ENCODE measurements at regions not wholly inside any gene's neighbourhood (a gene's known extent, or its start where the extent isn't known, plus 50 kb on each side); places are given as distances from the start of the nearest gene placed in this dataset.

DNA sequence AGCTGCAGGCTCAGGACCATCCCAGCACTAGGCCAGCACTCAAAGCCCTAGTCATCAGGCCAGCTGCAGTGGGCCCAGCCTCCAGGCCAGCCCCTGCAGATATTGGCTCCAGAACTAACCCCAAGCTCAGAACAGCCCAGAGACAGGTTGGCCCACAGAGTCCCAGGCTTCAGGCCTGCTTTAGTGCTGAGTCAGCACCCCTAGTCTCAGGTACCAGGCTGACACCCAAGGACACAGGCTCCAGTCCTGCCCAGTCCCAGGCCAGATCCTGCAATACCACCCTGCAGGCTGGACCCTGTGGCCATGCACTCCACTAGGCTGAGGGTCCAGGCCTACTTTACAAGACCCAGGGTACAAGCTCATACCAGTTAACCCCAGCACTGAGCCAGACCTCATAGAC lies 234.4 kb upstream of the GPRIN3 start:
- Histone ChIP-seq H3K36me3 (replicated peaks in 1 of 2; ENCODE audit: control extremely low read depth in 1 of 2, control insufficient read depth in 1 of 2, extremely low read depth in 1 of 2, insufficient read depth in 2 of 2, low read length in 1 of 2) (no peaks in the 10 kb centered on the region), H2AFZ (ENCODE audit: insufficient read depth, low read depth, low read length, poor library complexity, severe bottlenecking) (no peak overlapping the region), H3K4me3 (ENCODE audit: control extremely low read depth in 1 of 5, extremely low read depth in 1 of 5, insufficient read depth in 1 of 5, low read depth in 2 of 5, low read length in 4 of 5) (no peak overlapping the region), H4K20me1 (ENCODE audit: control insufficient read depth, insufficient read depth, low read length, poor library complexity, severe bottlenecking) (no peaks in the 10 kb centered on the region), H3K4me2 (replicated peaks; ENCODE audit: low read depth, low read length, poor library complexity, severe bottlenecking) (no peak overlapping the region), H3K79me2 (ENCODE audit: control insufficient read depth, insufficient read depth, low read length) (no peaks in the 10 kb centered on the region), H3K27me3 (replicated peaks in 1 of 4; ENCODE audit: control extremely low read depth in 1 of 4, control insufficient read depth in 3 of 4, insufficient read depth in 4 of 4, low read length in 3 of 4) (no peaks in the 10 kb centered on the region), H3K9me3 (ENCODE audit: control extremely low read depth in 1 of 3, control insufficient read depth in 2 of 3, insufficient read depth in 1 of 3, low read length in 2 of 3) (peaks cover 2 to 13% (median 3%) of the 10 kb centered on the region in 3 donors), H3K9ac (ENCODE audit: low read length) (no peak overlapping the region), H3K27ac (ENCODE audit: low read length in 2 of 2) (no peak overlapping the region), H3K4me1 (ENCODE audit: control insufficient read depth in 2 of 2, insufficient read depth in 2 of 2, low read length in 2 of 2) (no peaks in the 10 kb centered on the region)
- TF ChIP-seq EZH2 (IDR thresholded peaks at IDR 0.05; ENCODE audit: borderline replicate concordance, insufficient read depth, low read depth, low read length, poor library complexity, severe bottlenecking) (no peak), CTCF (IDR thresholded peaks at IDR 0.05) (no peak)
- ChIA-PET CTCF (no interaction called here), POLR2A (no interaction called here)
- Mint-ChIP-seq H3K4me3 (no peak overlapping the region), H3K9me3 (ENCODE audit: insufficient read depth) (peaks cover 1% of the 10 kb centered on the region), H3K27ac (no peak overlapping the region), H3K27me3 (no peaks in the 10 kb centered on the region), H3K4me1 (no peaks in the 10 kb centered on the region)
- no peak for DNase-seq
- no peak for ATAC-seq (ENCODE audit: low read depth)
- intact Hi-C loops (cut with micrococcal nuclease) = no loop called here

- Histone ChIP-seq H3K36me3 (replicated peaks in 1 of 2; ENCODE audit: control extremely low read depth in 1 of 2, control insufficient read depth in 1 of 2, extremely low read depth in 1 of 2, insufficient read depth in 2 of 2, low read length in 1 of 2) (no peaks in the 10 kb centered on the region), H3K79me2 (ENCODE audit: control insufficient read depth, insufficient read depth, low read length) (no peaks in the 10 kb centered on the region), H3K9ac (ENCODE audit: low read length) (no peak overlapping the region), H2AFZ (ENCODE audit: insufficient read depth, low read depth, low read length, poor library complexity, severe bottlenecking) (no peak overlapping the region), H3K4me1 (ENCODE audit: control insufficient read depth in 2 of 2, insufficient read depth in 2 of 2, low read length in 2 of 2) (no peaks in the 10 kb centered on the region), H4K20me1 (ENCODE audit: control insufficient read depth, insufficient read depth, low read length, poor library complexity, severe bottlenecking) (no peaks in the 10 kb centered on the region), H3K4me3 (ENCODE audit: control extremely low read depth in 1 of 5, extremely low read depth in 1 of 5, insufficient read depth in 1 of 5, low read depth in 2 of 5, low read length in 4 of 5) (no peak overlapping the region), H3K4me2 (replicated peaks; ENCODE audit: low read depth, low read length, poor library complexity, severe bottlenecking) (no peak overlapping the region), H3K9me3 (ENCODE audit: control extremely low read depth in 1 of 3, control insufficient read depth in 2 of 3, insufficient read depth in 1 of 3, low read length in 2 of 3) (peaks cover 0 to 16% (median 1%) of the 10 kb centered on the region in 3 donors), H3K27ac (ENCODE audit: low read length in 2 of 2) (no peak overlapping the region), H3K27me3 (replicated peaks in 1 of 4; ENCODE audit: control extremely low read depth in 1 of 4, control insufficient read depth in 3 of 4, insufficient read depth in 4 of 4, low read length in 3 of 4) (no peaks in the 10 kb centered on the region)
- 100% methylated on average over 1 of the region's 2 CpGs for WGBS (ENCODE audit: insufficient coverage)
- H3K4me1 Mint-ChIP-seq = no peaks in the 10 kb centered on the region
- POLR2A ChIA-PET = no interaction called here
- ATAC-seq (ENCODE audit: low read depth) (no peak), DNase-seq (no peak)
- H3K9me3 Mint-ChIP-seq (ENCODE audit: insufficient read depth) = peaks cover 1% of the 10 kb centered on the region
- no peak overlapping the region for H3K4me3 Mint-ChIP-seq
- H3K27me3 Mint-ChIP-seq = peaks cover 4% of the 10 kb centered on the region
- CTCF ChIA-PET = no interaction called here
- TF ChIP-seq EZH2 (IDR thresholded peaks at IDR 0.05; ENCODE audit: borderline replicate concordance, insufficient read depth, low read depth, low read length, poor library complexity, severe bottlenecking) = no peak
- no peak for TF ChIP-seq CTCF (IDR thresholded peaks at IDR 0.05)
- intact Hi-C loops (cut with micrococcal nuclease) = no loop called here
- no peak overlapping the region for H3K27ac Mint-ChIP-seq
Measured at GRCh38 chr4:89539797-89540711, 232.5 kb upstream of the GPRIN3 start.
